GM12878 (cell line): ENCODE measurements at regions not wholly inside any gene's neighbourhood (a gene's known extent, or its start where the extent isn't known, plus 50 kb on each side); places are given as distances from the start of the nearest gene placed in this dataset.

Source experiments
- ATF3 ChIP-seq: IDR thresholded peaks from 2 replicates; pipeline ENCODE4 v1.6.1; 2011; ENCODE audit warnings: low read depth, mild to moderate bottlenecking, low read length, moderate library complexity, borderline replicate concordance; ENCODE audit errors: extremely low read depth
- ETV6 ChIP-seq, 2 experiments: fragments of 450-650 bp in 1 of 2; IDR thresholded peaks in 1 of 2; conservative IDR thresholded peaks in 1 of 2; 2 replicates each; pipeline ENCODE4 v1.6.1; 2014; ENCODE audit warnings: antibody characterized with exemption in 1 of 2, borderline replicate concordance in 1 of 2, low read depth in 1 of 2, mild to moderate bottlenecking in 1 of 2, moderate library complexity in 1 of 2
- IKZF1 ChIP-seq: fragments of 450-650 bp; conservative IDR thresholded peaks from 2 replicates; pipeline ENCODE4 v1.6.1; 2017; ENCODE audit warnings: antibody characterized with exemption, mild to moderate bottlenecking
- JUND ChIP-seq: IDR thresholded peaks from 2 replicates; pipeline ENCODE4 v1.6.1; 2012; ENCODE audit warnings: low read depth, mild to moderate bottlenecking, low read length, improper control_type of control experiment, moderate library complexity
- REST ChIP-seq: IDR thresholded peaks from 2 replicates; pipeline ENCODE4 v1.6.1; 2012; ENCODE audit warnings: mild to moderate bottlenecking, low read depth, low read length
- RFX5 ChIP-seq: IDR thresholded peaks from 2 replicates; pipeline ENCODE4 v1.6.1; 2011; ENCODE audit warnings: low read depth, low read length, improper control_type of control experiment
- TCF12 ChIP-seq: IDR thresholded peaks from 2 replicates; pipeline ENCODE4 v1.6.1; 2011; ENCODE audit warnings: low read depth, mild to moderate bottlenecking, low read length
- WRNIP1 ChIP-seq: IDR thresholded peaks from 2 replicates; pipeline ENCODE4 v1.6.1; 2011; ENCODE audit warnings: low read depth, low read length, improper control_type of control experiment, borderline replicate concordance
- TF ChIP-seq, protein P1 (sequence below): fragments of 450-650 bp; conservative IDR thresholded peaks from 2 replicates; pipeline ENCODE4 v1.6.1; 2017; ENCODE audit warnings: mild to moderate bottlenecking, moderate library complexity

- TF ChIP-seq, protein P1, sequence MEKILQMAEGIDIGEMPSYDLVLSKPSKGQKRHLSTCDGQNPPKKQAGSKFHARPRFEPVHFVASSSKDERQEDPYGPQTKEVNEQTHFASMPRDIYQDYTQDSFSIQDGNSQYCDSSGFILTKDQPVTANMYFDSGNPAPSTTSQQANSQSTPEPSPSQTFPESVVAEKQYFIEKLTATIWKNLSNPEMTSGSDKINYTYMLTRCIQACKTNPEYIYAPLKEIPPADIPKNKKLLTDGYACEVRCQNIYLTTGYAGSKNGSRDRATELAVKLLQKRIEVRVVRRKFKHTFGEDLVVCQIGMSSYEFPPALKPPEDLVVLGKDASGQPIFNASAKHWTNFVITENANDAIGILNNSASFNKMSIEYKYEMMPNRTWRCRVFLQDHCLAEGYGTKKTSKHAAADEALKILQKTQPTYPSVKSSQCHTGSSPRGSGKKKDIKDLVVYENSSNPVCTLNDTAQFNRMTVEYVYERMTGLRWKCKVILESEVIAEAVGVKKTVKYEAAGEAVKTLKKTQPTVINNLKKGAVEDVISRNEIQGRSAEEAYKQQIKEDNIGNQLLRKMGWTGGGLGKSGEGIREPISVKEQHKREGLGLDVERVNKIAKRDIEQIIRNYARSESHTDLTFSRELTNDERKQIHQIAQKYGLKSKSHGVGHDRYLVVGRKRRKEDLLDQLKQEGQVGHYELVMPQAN = no peak
- no peak for TF ChIP-seq RFX5
- TF ChIP-seq TCF12 = no peak
- no peak for TF ChIP-seq JUND
- TF ChIP-seq REST = no peak
- TF ChIP-seq WRNIP1 = no peak
- no peak for TF ChIP-seq ETV6 (conservative IDR thresholded peaks at IDR 0.05 in 1 of 2, IDR thresholded peaks at IDR 0.05 in 1 of 2; ENCODE audit: borderline replicate concordance in 1 of 2, low read depth in 1 of 2)
- TF ChIP-seq IKZF1 = no peak
- TF ChIP-seq ATF3 = no peak
- TF ChIP-seq, all 136 proteins: peak for 0
These were observed 400.9 kb downstream of the PLOD2 start (continued) for GRCh38 chr3:145760036-145760435.
